Omental fat pad (tissue), 3 donors: ENCODE measurements at regions not wholly inside any gene's neighbourhood (a gene's known extent, or its start where the extent isn't known, plus 50 kb on each side); places are given as distances from the start of the nearest gene placed in this dataset.

Experiments used
- ATAC-seq: fragments of 150-250 bp; one replicate; pipeline ENCODE4 v1.9.1; 2016; ENCODE audit warnings: mild to moderate bottlenecking, moderate library complexity; ENCODE audit not compliant: low FRiP score
- DNase-seq: peaks from one replicate; pipeline ENCODE4 v3.0.0-alpha.2; 2019; ENCODE audit warnings: low spot score
- TF ChIP-seq, protein P1 (sequence below), 3 donors: fragments of 450-650 bp; IDR thresholded peaks; one replicate each; pipeline ENCODE4 v1.5.1; 2016 to 2017; ENCODE audit warnings: antibody characterized with exemption in 3 of 3, mild to moderate bottlenecking in 3 of 3, moderate library complexity in 2 of 3

DNA sequence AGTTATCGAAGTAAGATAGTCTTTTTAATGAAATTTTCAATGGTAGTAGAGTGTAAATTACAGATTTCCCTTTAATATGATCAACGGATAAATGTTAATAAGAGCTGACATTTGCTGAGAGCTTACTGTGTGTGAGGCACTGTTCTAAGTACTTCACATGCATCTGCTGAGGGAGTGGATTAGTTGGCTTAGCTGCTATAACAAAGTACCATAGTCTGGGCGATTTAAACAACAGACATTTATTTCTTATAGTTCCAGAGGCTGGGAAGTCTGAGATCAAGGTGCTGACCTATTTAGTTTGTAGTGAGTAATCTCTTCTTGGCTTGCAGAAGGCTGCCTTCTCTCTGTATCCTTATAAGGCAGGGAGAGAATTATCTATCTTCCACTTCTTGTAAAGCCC is 174.3 kb downstream of the CEP135 start:
- TF ChIP-seq, protein P1, sequence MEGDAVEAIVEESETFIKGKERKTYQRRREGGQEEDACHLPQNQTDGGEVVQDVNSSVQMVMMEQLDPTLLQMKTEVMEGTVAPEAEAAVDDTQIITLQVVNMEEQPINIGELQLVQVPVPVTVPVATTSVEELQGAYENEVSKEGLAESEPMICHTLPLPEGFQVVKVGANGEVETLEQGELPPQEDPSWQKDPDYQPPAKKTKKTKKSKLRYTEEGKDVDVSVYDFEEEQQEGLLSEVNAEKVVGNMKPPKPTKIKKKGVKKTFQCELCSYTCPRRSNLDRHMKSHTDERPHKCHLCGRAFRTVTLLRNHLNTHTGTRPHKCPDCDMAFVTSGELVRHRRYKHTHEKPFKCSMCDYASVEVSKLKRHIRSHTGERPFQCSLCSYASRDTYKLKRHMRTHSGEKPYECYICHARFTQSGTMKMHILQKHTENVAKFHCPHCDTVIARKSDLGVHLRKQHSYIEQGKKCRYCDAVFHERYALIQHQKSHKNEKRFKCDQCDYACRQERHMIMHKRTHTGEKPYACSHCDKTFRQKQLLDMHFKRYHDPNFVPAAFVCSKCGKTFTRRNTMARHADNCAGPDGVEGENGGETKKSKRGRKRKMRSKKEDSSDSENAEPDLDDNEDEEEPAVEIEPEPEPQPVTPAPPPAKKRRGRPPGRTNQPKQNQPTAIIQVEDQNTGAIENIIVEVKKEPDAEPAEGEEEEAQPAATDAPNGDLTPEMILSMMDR (IDR thresholded peaks at IDR 0.05) = no peak
- ATAC-seq = no peak
- DNase-seq = no peak

DNA sequence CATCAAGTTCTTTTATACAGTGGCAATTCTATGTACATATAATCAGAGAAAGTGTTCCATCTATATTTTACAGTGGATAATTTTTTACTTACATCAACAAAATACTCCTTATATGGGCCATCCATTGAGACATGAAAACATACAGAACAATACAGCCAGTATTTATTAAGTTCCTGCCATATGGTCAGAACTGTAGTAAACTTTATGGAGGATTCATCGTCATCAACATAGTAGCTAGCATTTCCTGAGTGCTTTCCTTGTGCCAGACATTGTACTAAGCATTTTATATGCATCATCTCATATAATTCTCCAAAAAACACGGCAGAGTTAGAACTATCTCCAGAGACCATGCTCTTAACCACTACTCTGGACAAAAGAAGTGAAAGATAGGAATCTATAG is 170.1 kb downstream of the CEP135 start:
- no peak for ATAC-seq
- TF ChIP-seq, protein P1 (IDR thresholded peaks at IDR 0.05) = no peak
- no peak for DNase-seq

DNA sequence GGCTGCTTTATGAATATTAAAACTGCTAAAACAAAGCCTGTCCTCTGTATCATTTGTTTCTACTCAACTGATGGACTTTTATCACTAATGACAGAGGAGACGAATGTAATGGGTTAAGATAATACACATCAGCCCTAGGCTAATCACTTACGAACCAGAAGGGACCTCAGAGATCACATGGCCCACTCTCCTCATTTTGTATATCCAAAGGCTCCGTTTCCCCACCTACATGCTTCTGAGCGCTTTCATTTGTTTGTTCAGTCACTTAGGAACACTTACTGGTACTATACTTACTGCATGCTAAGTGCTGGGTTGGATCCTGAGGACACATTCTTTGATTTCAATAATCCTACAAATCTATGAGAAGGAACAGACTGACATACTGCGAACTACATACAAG is 169.3 kb downstream of the CEP135 start:
- ATAC-seq = no peak
- no peak for DNase-seq
- TF ChIP-seq, protein P1 (IDR thresholded peaks at IDR 0.05) = no peak

- TF ChIP-seq, protein P1 (IDR thresholded peaks at IDR 0.05) = no peak
- DNase-seq (no peak), ATAC-seq (no peak)
Measured at GRCh38 chr4:56115898-56116297, 167.2 kb downstream of the CEP135 start.

DNA sequence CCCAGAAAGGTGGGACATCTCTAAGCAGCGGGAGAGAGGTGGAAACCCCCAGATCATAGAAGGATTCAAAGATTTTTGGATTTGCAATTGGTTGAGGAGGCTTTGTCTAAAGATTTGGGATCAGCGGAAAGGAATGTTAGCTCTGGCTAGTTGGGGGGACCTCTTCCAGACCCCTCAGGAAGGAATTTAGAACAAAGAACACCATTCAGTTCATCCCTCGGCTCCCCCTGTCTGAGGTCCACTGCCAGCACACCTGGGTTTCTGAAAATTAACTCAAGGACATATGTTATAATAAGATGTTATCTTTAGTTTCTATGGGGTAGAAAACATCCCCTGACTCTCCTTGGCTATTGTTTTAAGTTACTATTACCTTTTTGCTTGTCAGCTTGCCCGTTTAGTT is 163.6 kb downstream of the CEP135 start:
- TF ChIP-seq, protein P1 (IDR thresholded peaks at IDR 0.05) = no peak
- ATAC-seq (no peak), DNase-seq (no peak)

DNA sequence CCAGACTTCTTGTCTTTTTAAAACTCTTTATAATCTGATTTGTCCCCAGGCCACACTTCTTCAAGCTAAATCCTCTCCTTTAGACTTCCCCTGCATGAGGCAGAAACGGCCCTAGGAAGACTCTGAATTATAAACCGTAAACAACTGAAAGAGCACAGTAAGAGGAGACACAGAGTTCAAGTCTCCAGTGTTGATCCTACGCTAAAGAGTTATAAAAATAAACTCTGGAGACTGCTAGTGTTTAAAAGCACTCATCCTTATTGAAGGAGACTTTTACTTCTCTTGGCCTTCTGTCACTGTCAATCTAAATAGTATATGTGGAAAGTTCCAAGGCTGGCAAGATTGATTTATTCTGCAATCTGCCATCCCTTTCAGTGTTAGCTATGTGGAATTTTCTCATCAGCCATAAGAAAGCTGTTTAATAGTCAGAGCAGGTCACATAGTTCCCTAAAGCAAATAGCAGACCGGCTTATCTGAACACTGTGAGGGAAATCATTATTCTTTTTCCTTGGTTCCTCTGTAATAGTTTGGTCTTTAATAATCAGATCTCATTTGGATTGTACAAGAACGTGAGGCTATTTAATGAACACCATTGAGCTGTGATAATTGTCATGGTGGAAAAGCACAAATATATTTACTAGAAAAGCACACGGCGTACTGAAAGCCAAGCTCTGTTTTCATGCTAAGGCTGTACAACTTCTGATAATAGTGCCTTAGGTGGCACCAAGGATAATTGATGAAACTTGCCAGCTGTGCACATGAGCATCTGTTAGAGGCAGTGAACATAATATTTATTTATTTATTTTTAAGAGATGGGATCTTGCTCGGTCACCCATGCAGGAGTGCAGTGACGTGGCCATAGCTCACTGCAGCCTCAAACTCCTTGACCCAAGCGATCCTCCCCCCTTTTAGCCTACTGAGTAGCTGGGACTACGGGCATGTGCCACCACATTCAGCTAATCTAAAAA is 157.7 kb downstream of the CEP135 start:
- ATAC-seq (no peak), DNase-seq (no peak)
- TF ChIP-seq, protein P1 (IDR thresholded peaks at IDR 0.05) = no peak

DNA sequence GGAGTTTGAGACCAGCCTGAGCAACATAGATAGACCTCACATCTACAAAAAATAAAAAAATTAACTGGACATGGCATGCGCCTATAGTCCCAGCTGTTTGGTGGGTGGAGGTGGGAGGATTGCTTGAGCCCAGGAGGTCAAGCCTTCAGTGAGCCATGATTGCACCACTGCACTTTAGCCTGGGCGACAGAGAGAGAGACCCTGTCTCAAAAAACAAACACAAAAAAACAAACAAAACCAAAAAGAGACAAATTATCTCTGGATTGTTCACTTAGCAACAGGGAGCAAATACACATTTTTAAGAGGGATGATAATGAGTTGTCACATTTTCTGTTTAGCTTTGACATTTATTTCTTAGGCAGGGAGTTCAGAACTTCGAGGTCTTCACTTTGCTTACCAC is 155.4 kb downstream of the CEP135 start:
- DNase-seq (no peak), ATAC-seq (no peak)

More for the DNA sequence above, 155.4 kb downstream of the CEP135 start:
- TF ChIP-seq, protein P1 (IDR thresholded peaks at IDR 0.05) = no peak
